ENCODE measurements at regions not wholly inside any gene's neighbourhood (a gene's known extent, or its start where the extent isn't known, plus 50 kb on each side); places are given as distances from the start of the nearest gene placed in this dataset.

DNA sequence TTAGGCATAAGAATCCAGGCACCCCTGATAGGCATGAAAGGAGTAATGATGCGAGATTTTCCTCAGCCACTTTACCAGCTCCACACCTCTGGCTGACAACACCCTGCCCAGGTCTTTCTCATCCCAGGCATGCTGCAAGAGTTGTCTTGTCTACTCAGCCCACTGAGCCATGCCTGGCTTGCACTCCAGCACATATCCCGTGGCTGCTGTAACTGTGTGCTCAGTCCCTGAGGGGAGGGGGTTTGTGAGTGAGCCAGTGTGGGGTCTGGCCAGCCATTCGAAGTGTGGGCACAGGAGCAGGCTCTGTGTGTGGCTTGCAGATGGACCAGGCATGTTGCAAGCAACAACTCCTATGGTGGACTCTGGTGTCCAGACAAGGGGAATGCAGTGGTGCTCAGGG, 529.6 kb downstream of the ADGRL2 start:
- H3K27me3 Mint-ChIP-seq (ENCODE audit: low read depth) = no peaks in the 10 kb centered on the region
- H3K36me3 Mint-ChIP-seq (ENCODE audit: low read depth) = no peaks in the 10 kb centered on the region
- H3K4me3 Mint-ChIP-seq = no peak overlapping the region
- no peak overlapping the region for H3K27ac Mint-ChIP-seq
- H3K9me3 Mint-ChIP-seq = peaks cover 5% of the 10 kb centered on the region
- H3K4me1 Mint-ChIP-seq (ENCODE audit: low read depth) = no peaks in the 10 kb centered on the region
- DNase-seq (ENCODE audit: low spot score) = no peak

GRCh38 chr1:82329226-82329625, 528.5 kb downstream of the ADGRL2 start:
- DNase-seq (ENCODE audit: low spot score) = no peak
- Mint-ChIP-seq H3K9me3 (peaks cover 5% of the 10 kb centered on the region), H3K27ac (no peak overlapping the region), H3K36me3 (ENCODE audit: low read depth) (no peaks in the 10 kb centered on the region), H3K4me1 (ENCODE audit: low read depth) (no peaks in the 10 kb centered on the region), H3K27me3 (ENCODE audit: low read depth) (no peaks in the 10 kb centered on the region), H3K4me3 (no peak overlapping the region)

DNA sequence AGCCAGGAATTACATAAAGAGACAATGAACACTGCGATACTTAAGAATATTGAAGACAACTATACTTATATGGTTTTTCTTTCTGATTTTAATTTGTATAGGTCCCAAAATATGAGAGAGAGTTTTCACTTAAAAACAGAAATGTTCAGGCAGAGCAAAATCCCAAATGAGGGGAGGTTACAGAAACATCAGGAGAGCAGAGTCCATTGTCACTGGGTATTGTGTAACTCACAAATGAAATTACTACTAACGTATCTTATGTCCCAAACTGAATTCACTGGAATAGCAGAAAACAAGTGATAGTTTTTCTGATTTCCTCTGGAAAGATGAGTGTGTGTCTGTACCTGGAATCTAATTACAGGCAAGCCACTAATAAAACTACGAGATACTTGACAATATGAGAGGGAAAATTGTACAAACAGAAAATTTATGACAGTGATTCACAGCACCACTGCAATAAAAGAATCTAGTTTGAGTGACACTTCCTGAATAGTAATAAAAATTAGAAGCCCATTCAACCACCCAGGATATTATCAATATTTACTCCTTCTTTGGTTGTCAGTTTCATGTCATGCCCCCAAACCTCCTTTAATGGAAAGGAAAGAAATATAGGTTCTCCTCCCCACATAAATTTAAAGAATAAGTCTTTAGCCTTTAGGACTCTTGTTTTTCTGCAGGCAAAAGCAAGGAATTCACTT, 522.6 kb downstream of the ADGRL2 start:
- Mint-ChIP-seq H3K27ac (no peak overlapping the region), H3K4me1 (ENCODE audit: low read depth) (no peaks in the 10 kb centered on the region), H3K36me3 (ENCODE audit: low read depth) (no peaks in the 10 kb centered on the region), H3K27me3 (ENCODE audit: low read depth) (no peaks in the 10 kb centered on the region), H3K4me3 (no peak overlapping the region), H3K9me3 (no peaks in the 10 kb centered on the region)
- DNase-seq (ENCODE audit: low spot score) = no peak

GRCh38 chr1:82321794-82322193, 521.1 kb downstream of the ADGRL2 start:
- H3K4me1 Mint-ChIP-seq (ENCODE audit: low read depth) = no peaks in the 10 kb centered on the region
- no peaks in the 10 kb centered on the region for H3K27me3 Mint-ChIP-seq (ENCODE audit: low read depth)
- no peaks in the 10 kb centered on the region for H3K36me3 Mint-ChIP-seq (ENCODE audit: low read depth)
- H3K4me3 Mint-ChIP-seq = no peak overlapping the region
- DNase-seq (ENCODE audit: low spot score) = no peak
- H3K27ac Mint-ChIP-seq = no peak overlapping the region
- no peaks in the 10 kb centered on the region for H3K9me3 Mint-ChIP-seq

- Mint-ChIP-seq H3K9me3 (no peaks in the 10 kb centered on the region), H3K4me1 (ENCODE audit: low read depth) (no peaks in the 10 kb centered on the region), H3K36me3 (ENCODE audit: low read depth) (no peaks in the 10 kb centered on the region), H3K4me3 (no peak overlapping the region), H3K27me3 (ENCODE audit: low read depth) (no peaks in the 10 kb centered on the region), H3K27ac (no peak overlapping the region)
- DNase-seq (ENCODE audit: low spot score) = no peak
These were observed 518.8 kb downstream of the ADGRL2 start for GRCh38 chr1:82319546-82319945.

GRCh38 chr1:82318921-82319320, 518.2 kb downstream of the ADGRL2 start:
- H3K4me1 Mint-ChIP-seq (ENCODE audit: low read depth) = no peaks in the 10 kb centered on the region
- H3K9me3 Mint-ChIP-seq = no peaks in the 10 kb centered on the region
- H3K27me3 Mint-ChIP-seq (ENCODE audit: low read depth) = no peaks in the 10 kb centered on the region
- no peak for DNase-seq (ENCODE audit: low spot score)
- no peak overlapping the region for H3K27ac Mint-ChIP-seq
- H3K4me3 Mint-ChIP-seq = no peak overlapping the region
- H3K36me3 Mint-ChIP-seq (ENCODE audit: low read depth) = no peaks in the 10 kb centered on the region

DNA sequence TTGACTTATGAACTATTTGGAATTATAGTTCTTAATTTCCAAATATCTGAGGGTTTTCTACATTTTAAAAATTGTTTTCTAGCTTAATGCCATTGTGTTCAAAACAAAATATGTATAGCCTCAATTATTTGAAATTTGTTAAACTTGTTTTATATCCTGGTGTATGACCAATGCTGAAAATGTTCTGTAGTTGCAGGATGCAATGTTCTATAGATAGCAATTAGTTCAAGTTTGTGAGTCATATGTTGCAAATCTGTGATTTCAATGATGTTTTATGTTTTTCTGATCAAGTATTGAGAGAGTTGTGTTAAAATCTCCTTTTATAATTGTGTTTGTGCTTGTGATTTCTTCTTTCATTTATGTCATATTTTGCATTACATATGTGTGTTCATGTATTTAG, 517.5 kb downstream of the ADGRL2 start:
- Mint-ChIP-seq H3K9me3 (no peaks in the 10 kb centered on the region), H3K36me3 (ENCODE audit: low read depth) (no peaks in the 10 kb centered on the region), H3K4me1 (ENCODE audit: low read depth) (no peaks in the 10 kb centered on the region), H3K27me3 (ENCODE audit: low read depth) (no peaks in the 10 kb centered on the region), H3K27ac (no peak overlapping the region), H3K4me3 (no peak overlapping the region)
- no peak for DNase-seq (ENCODE audit: low spot score)

GRCh38 chr1:82317671-82318070, 516.9 kb downstream of the ADGRL2 start:
- H3K4me3 Mint-ChIP-seq = no peak overlapping the region
- DNase-seq (ENCODE audit: low spot score) = no peak
- no peaks in the 10 kb centered on the region for H3K27me3 Mint-ChIP-seq (ENCODE audit: low read depth)
- no peaks in the 10 kb centered on the region for H3K36me3 Mint-ChIP-seq (ENCODE audit: low read depth)
- H3K27ac Mint-ChIP-seq = no peak overlapping the region
- H3K9me3 Mint-ChIP-seq = no peaks in the 10 kb centered on the region
- H3K4me1 Mint-ChIP-seq (ENCODE audit: low read depth) = no peaks in the 10 kb centered on the region

GRCh38 chr1:82299656-82300055, 498.9 kb downstream of the ADGRL2 start:
- Mint-ChIP-seq H3K9me3 (peaks cover 3% of the 10 kb centered on the region), H3K4me3 (no peak overlapping the region)

GRCh38 chr1:82299056-82299455, 498.3 kb downstream of the ADGRL2 start:
- Mint-ChIP-seq H3K36me3 (ENCODE audit: low read depth) (no peaks in the 10 kb centered on the region), H3K9me3 (peaks cover 3% of the 10 kb centered on the region), H3K27ac (no peak overlapping the region), H3K4me1 (ENCODE audit: low read depth) (no peaks in the 10 kb centered on the region), H3K27me3 (ENCODE audit: low read depth) (no peaks in the 10 kb centered on the region), H3K4me3 (no peak overlapping the region)
- no peak for DNase-seq (ENCODE audit: low spot score)

More at GRCh38 chr1:82299656-82300055, 498.9 kb downstream of the ADGRL2 start:
- Mint-ChIP-seq H3K4me1 (ENCODE audit: low read depth) (no peaks in the 10 kb centered on the region), H3K27ac (no peak overlapping the region), H3K27me3 (ENCODE audit: low read depth) (no peaks in the 10 kb centered on the region), H3K36me3 (ENCODE audit: low read depth) (no peaks in the 10 kb centered on the region)
- no peak for DNase-seq (ENCODE audit: low spot score)

DNA sequence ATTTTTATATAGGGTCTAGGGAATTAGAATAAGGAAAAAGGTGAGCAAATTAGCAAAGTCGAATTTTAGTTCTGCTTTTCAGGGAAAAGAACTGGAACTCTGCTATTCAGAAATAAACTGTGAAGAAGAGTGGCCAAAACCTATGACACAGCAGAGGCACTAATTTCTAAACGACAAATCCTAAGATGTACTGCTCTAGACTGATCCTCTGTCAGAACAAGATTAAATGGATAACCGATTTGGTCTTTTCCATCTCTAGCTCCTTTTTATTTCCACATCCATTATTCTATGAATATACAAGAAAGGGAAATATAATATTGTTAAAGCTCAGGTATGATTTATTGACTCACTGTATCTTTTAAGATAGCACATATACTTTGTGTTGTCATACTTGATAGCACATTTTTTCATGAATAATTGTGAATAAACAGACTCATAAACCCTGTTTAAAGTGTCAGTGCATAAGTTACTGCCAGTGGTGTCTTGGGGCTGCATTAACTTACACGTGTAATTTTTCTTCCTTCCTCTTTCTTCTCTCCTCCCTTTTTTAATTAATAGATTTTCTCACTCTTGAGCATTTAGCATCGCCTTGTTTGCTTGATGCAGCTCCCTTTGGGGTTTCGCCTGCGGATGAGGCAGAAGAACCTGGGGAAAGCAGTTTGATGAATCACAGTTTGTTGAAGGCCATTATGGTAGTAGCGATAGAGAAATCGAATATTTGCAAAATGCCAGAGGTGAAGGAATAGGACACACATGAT, 496.6 kb downstream of the ADGRL2 start:
- H3K4me1 Mint-ChIP-seq (ENCODE audit: low read depth) = no peaks in the 10 kb centered on the region
- no peak overlapping the region for H3K27ac Mint-ChIP-seq
- no peaks in the 10 kb centered on the region for H3K36me3 Mint-ChIP-seq (ENCODE audit: low read depth)

DNA sequence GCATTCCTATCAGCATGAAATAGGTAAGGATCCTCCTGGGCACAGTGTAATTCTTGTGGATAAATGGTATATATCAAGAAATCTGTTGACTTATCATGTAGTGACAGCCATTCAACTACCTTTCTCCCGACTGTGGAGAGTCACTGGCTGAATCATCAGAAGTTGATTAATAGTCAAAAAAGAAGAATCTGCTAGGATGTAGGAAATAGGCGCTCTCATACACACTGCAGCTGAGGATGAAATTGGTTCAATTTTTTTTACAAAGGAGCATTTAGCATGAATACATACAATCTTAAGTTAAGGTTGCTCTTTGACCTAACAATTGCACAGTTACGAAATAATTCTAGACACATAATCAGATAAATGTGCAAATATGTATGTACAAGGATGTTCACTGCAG, 486.8 kb downstream of the ADGRL2 start:
- H3K36me3 Mint-ChIP-seq (ENCODE audit: low read depth) = no peaks in the 10 kb centered on the region
- H3K4me3 Mint-ChIP-seq = no peak overlapping the region
- H3K27me3 Mint-ChIP-seq (ENCODE audit: low read depth) = no peaks in the 10 kb centered on the region

More for the DNA sequence above, 496.6 kb downstream of the ADGRL2 start:
- Mint-ChIP-seq H3K27me3 (ENCODE audit: low read depth) (no peaks in the 10 kb centered on the region), H3K9me3 (no peaks in the 10 kb centered on the region), H3K4me3 (no peak overlapping the region)
- DNase-seq (ENCODE audit: low spot score) = no peak

DNA sequence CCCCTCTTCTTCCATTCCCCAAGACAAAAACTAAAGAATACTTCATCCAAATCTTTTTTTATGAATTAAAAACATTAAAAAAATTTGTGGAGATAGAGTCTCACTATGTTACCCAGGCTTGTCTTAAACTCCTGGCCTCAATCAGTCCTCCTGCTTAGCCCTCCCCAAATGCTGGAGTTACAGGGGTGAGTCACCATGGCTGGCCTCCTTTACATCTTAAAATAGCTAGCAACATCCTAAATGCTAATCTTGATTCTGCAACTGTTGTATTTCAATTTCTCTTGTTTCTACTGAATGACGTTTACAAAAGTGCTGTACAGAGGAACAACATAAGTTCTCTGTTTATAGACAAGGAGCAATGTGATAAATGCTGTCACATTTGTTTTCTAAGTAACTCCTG, 483.5 kb downstream of the ADGRL2 start:
- H3K4me1 Mint-ChIP-seq (ENCODE audit: low read depth) = no peaks in the 10 kb centered on the region
- H3K27me3 Mint-ChIP-seq (ENCODE audit: low read depth) = no peaks in the 10 kb centered on the region
- H3K36me3 Mint-ChIP-seq (ENCODE audit: low read depth) = no peaks in the 10 kb centered on the region
- no peak overlapping the region for H3K4me3 Mint-ChIP-seq
- H3K27ac Mint-ChIP-seq = no peak overlapping the region
- H3K9me3 Mint-ChIP-seq = no peaks in the 10 kb centered on the region
- no peak for DNase-seq (ENCODE audit: low spot score)

More for the DNA sequence above, 486.8 kb downstream of the ADGRL2 start:
- DNase-seq (ENCODE audit: low spot score) = no peak
- H3K4me1 Mint-ChIP-seq (ENCODE audit: low read depth) = no peaks in the 10 kb centered on the region
- H3K9me3 Mint-ChIP-seq = no peaks in the 10 kb centered on the region
- no peak overlapping the region for H3K27ac Mint-ChIP-seq

DNA sequence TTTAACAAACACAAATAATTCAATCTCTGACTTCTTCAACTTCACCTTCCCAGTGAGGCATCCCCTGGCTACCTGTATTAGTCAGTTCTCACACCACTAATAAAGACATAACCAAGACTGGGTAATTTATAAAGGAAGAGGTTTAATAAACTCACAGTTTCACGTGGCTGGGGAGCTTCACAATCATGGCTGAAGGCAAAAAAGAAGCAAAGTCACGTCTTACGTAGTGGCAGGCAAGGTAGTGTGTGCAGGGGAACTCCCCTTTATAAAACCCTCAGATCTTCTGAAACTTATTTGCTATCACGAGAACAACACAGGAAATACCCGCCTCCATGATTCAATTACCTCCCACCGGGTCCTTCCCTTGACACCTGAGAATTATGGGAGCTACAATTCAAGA, 478.5 kb downstream of the ADGRL2 start:
- Mint-ChIP-seq H3K27me3 (ENCODE audit: low read depth) (no peaks in the 10 kb centered on the region), H3K36me3 (ENCODE audit: low read depth) (no peaks in the 10 kb centered on the region), H3K4me1 (ENCODE audit: low read depth) (no peaks in the 10 kb centered on the region), H3K27ac (no peak overlapping the region), H3K4me3 (no peak overlapping the region), H3K9me3 (no peaks in the 10 kb centered on the region)
- DNase-seq (ENCODE audit: low spot score) = no peak

All from T-helper 2 cell treated with Interferon-gamma antibody and Interleukin-4, amounts not matched to agents 5 μg/mL and 100 μg/mL, for 36 hours (primary cell).